SK-N-SH (cell line): ENCODE measurements at regions not wholly inside any gene's neighbourhood (a gene's known extent, or its start where the extent isn't known, plus 50 kb on each side); places are given as distances from the start of the nearest gene placed in this dataset.

ENCODE experiments used
- CTCF ChIA-PET: fragments of 300-600, 350-600 bp; formaldehyde crosslinking; extraction: SDS; loops from one replicate; lab custom pipeline; 2021; lab: Yijun Ruan, JAX
- POLR2A ChIA-PET: fragments of 350-600 bp; sonication (Branson Sonifier 250); formaldehyde crosslinking; extraction: SDS; loops from one replicate; lab custom pipeline; 2020; ENCODE audit warnings: antibody characterized with exemption, inconsistent platforms; lab: Yijun Ruan, JAX
- DNase-seq: peaks from one replicate; pipeline ENCODE4 v3.0.0; 2012
- H2AFZ ChIP-seq: fragments of 200-600 bp; sonication (generic); 2 replicates; pipeline ENCODE4 v1.8.1; 2016; ENCODE audit warnings: antibody characterized with exemption, mild to moderate bottlenecking, low read depth
- H3F3A ChIP-seq: fragments of 200-600 bp; sonication (generic); replicated peaks from 2 replicates; pipeline ENCODE3; 2016; ENCODE audit warnings: antibody characterized with exemption, mild to moderate bottlenecking; ENCODE audit not compliant: insufficient read depth
- H3K27ac ChIP-seq, 2 experiments: fragments of 200-500 bp in 1 of 2; fragments of 200-600 bp in 1 of 2; sonication (Bioruptor generic) in 1 of 2; sonication (generic), shearing (Covaris generic) in 1 of 2; 2 replicates each; pipeline versions ENCODE4 v1.5.1 to v1.6.1; 2014 to 2016; ENCODE audit warnings: low read depth in 2 of 2, inconsistent platforms in 1 of 2, low read length in 1 of 2, mild to moderate bottlenecking in 1 of 2, mixed read lengths in 1 of 2
- H3K27me3 ChIP-seq: fragments of 200-600 bp; sonication (generic), shearing (Covaris generic); 2 replicates; pipeline ENCODE4 v1.6.1; 2016; ENCODE audit warnings: mixed run types; ENCODE audit not compliant: insufficient read depth
- H3K36me3 ChIP-seq, 2 experiments: fragments of 200-500 bp in 1 of 2; fragments of 200-600 bp in 1 of 2; sonication (Bioruptor generic) in 1 of 2; sonication (generic) in 1 of 2; replicated peaks in 1 of 2; 2 replicates each; pipeline versions ENCODE3 to v1.5.1; 2014 to 2016; ENCODE audit warnings: low read length in 1 of 2, mild to moderate bottlenecking in 1 of 2; ENCODE audit not compliant: insufficient read depth in 2 of 2, control insufficient read depth in 1 of 2
- H3K4me1 ChIP-seq, 2 experiments: fragments of 200-500 bp in 1 of 2; fragments of 200-600 bp in 1 of 2; sonication (Bioruptor generic) in 1 of 2; sonication (generic), shearing (Covaris generic) in 1 of 2; 2 replicates each; pipeline versions ENCODE4 v1.5.1 to v1.6.1; 2014 to 2016; ENCODE audit warnings: low read depth in 1 of 2, low read length in 1 of 2, mixed run types in 1 of 2; ENCODE audit not compliant: insufficient read depth in 2 of 2, control insufficient read depth in 1 of 2
- H3K4me2 ChIP-seq: fragments of 200-600 bp; sonication (generic), shearing (Covaris generic); 2 replicates; pipeline ENCODE4 v1.6.1; 2017; ENCODE audit warnings: mixed run types
- H3K4me3 ChIP-seq, 2 experiments: fragments of 200-500 bp in 1 of 2; fragments of 200-600 bp in 1 of 2; sonication (Bioruptor generic) in 1 of 2; sonication (generic), shearing (Covaris generic) in 1 of 2; 2 replicates each; pipeline versions ENCODE4 v1.5.1 to v1.8.1; 2014 to 2016; ENCODE audit warnings: low read depth in 2 of 2, inconsistent platforms in 1 of 2, low read length in 1 of 2, mild to moderate bottlenecking in 1 of 2, mixed read lengths in 1 of 2, moderate library complexity in 1 of 2
- H3K79me2 ChIP-seq: fragments of 200-600 bp; sonication (generic); 2 replicates; pipeline ENCODE4 v1.8.1; 2017; ENCODE audit warnings: mild to moderate bottlenecking; ENCODE audit not compliant: insufficient read depth
- H3K9ac ChIP-seq: fragments of 200-600 bp; sonication (generic); 2 replicates; pipeline ENCODE4 v1.6.1; 2017; ENCODE audit warnings: mixed run types
- H3K9me2 ChIP-seq: fragments of 200-600 bp; sonication (generic); 2 replicates; pipeline ENCODE4 v1.6.1; 2017; ENCODE audit warnings: mixed run types
- H3K9me3 ChIP-seq: fragments of 200-600 bp; sonication (generic); 2 replicates; pipeline ENCODE4 v1.6.1; 2017; ENCODE audit warnings: mixed run types, mild to moderate bottlenecking, moderate library complexity
- H4K20me1 ChIP-seq: fragments of 200-600 bp; sonication (generic); 2 replicates; pipeline ENCODE4 v1.6.1; 2017; ENCODE audit warnings: mild to moderate bottlenecking, mixed run types; ENCODE audit not compliant: insufficient read depth
- CHD2 ChIP-seq: fragments of 150-350 bp; IDR thresholded peaks from 2 replicates; pipeline ENCODE4 v1.6.1; 2018; ENCODE audit warnings: low read length; ENCODE audit not compliant: partially characterized antibody
- ELF1 ChIP-seq: IDR thresholded peaks from 2 replicates; pipeline ENCODE4 v1.4.0; 2012
- EP300 ChIP-seq, 2 experiments: IDR thresholded peaks; 2 replicates each; pipeline versions ENCODE4 v1.4.0 to v1.6.1; 2012; ENCODE audit warnings: borderline replicate concordance in 1 of 2, low read depth in 1 of 2, low read length in 1 of 2
- FOSL2 ChIP-seq: IDR thresholded peaks from 2 replicates; pipeline ENCODE4 v1.4.0; 2012; ENCODE audit warnings: low read depth, mild to moderate bottlenecking, moderate library complexity, borderline replicate concordance
- IRF3 ChIP-seq: fragments of 150-350 bp; IDR thresholded peaks from 2 replicates; pipeline ENCODE4 v1.6.1; 2016; ENCODE audit warnings: mild to moderate bottlenecking, low read depth, low read length
- JUND ChIP-seq: IDR thresholded peaks from 2 replicates; pipeline ENCODE4 v1.4.0; 2012
- RAD21 ChIP-seq: IDR thresholded peaks from 2 replicates; pipeline ENCODE4 v1.6.1; 2012; ENCODE audit warnings: mild to moderate bottlenecking, low read length
- RFX5 ChIP-seq: IDR thresholded peaks from 2 replicates; pipeline ENCODE4 v1.6.1; 2012; ENCODE audit warnings: mild to moderate bottlenecking, improper control_type of control experiment, low read length
- SMC3 ChIP-seq: IDR thresholded peaks from 2 replicates; pipeline ENCODE4 v1.6.1; 2012; ENCODE audit warnings: low read depth, low read length, improper control_type of control experiment
- YY1 ChIP-seq: IDR thresholded peaks from 2 replicates; pipeline ENCODE4 v1.4.0; 2012; ENCODE audit warnings: low read depth, mild to moderate bottlenecking
- WGBS: methylation state at CpG from one replicate; pipeline ENCODE4 v1.1.6; 2017; ENCODE audit warnings: low lambda C conversion rate; 5-methylcytosine and 5-hydroxymethylcytosine counted together
- TF ChIP-seq, protein P1 (sequence below): IDR thresholded peaks from 2 replicates; pipeline ENCODE4 v1.6.1; 2012; ENCODE audit warnings: mild to moderate bottlenecking, low read depth, low read length, moderate library complexity

DNA sequence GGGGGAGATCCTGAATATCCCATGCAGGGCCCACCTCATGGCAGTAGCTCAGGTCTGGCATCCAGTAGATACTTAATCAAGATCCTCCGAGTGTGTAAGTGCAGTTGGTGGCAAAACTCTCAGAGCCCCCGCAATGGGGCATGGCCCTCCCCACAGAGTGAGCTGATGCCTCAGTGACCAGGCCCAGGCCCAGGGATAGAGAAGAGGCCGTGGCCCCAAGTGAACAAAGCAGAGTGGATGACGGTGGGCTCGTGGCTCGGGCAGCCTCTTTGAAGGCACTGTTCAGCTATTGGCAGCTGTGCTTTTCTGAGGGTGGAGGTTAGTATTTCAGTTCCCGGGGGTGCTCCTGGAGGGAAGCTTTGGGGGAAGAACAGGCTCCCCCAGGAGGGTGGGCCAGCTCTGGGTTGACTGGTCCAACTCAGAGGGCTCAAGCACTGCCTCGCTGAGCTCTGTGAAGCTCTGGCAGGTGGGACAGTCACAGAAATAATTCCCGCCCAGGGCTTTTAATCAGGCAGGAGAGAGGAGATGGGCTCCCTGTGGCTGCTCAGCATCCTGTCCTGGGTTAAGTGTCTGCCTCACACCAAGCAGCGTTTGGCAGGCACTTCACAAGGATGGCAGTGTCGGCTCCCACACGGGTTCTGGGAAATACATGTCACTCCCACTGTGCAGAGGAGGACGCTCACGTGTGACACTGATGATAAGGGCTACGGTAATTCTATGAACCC is 583.6 kb downstream of the TCERG1L start:
- H3K4me2 ChIP-seq: no peak overlapping the region
- no peak for TF ChIP-seq CHD2
- no peaks in the 10 kb centered on the region for H3K9me3 ChIP-seq
- no peaks in the 10 kb centered on the region for H3K36me3 ChIP-seq
- 35% methylated on average over 12 of the region's 15 CpGs for WGBS
- H3K9me2 ChIP-seq: no peaks in the 10 kb centered on the region
- H2AFZ ChIP-seq: no peak overlapping the region
- H3K27me3 ChIP-seq: no peaks in the 10 kb centered on the region
- POLR2A ChIA-PET: no interaction called here
- H3K4me3 ChIP-seq: no peak overlapping the region
- CTCF ChIA-PET: no interaction called here
- no peaks in the 10 kb centered on the region for H3F3A ChIP-seq
- H4K20me1 ChIP-seq: no peaks in the 10 kb centered on the region
- no peak overlapping the region for H3K27ac ChIP-seq
- H3K9ac ChIP-seq: no peak overlapping the region
- DNase-seq: no peak
- no peaks in the 10 kb centered on the region for H3K79me2 ChIP-seq
- H3K4me1 ChIP-seq: no peaks in the 10 kb centered on the region

DNA sequence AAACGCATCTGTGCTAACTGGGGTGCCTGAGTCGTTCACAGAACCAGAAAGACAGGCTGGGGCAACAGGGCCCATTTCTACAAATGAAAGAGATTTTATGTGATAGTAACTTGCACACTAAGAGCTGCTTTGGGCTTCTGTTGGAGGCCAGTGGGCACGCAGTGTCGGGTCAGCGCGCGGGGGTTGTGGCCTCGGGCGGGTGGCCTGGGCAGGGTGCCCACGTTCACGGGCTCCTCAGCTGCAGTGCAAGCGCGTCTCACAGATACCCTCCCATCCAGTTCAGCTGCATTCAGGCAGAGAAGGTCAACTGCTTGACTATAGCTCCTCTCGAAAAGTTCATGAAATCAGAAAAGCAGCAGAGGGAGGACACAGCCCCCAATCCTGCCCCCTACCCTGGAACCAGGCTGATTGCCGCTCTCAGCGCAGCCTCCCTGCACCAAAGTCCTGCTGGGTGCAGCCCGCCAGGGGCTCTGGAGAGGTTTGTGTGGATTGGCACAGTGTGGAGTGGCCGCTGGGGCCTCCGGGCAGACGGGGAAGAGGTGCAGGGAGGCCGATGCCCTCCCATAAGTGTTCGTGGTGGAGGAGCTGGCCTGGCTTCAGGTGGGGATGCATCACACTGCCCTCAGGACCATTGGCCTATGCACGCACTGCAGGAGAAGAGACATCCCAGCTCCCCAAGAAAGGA is 582.8 kb downstream of the TCERG1L start:
- Histone ChIP-seq H3K4me2 (no peak overlapping the region), H3K9me2 (no peaks in the 10 kb centered on the region), H3K36me3 (no peaks in the 10 kb centered on the region), H2AFZ (no peak overlapping the region), H3K79me2 (no peaks in the 10 kb centered on the region), H3K9ac (no peak overlapping the region), H3K4me3 (no peak overlapping the region), H3F3A (no peaks in the 10 kb centered on the region), H3K9me3 (no peaks in the 10 kb centered on the region), H3K27ac (no peak overlapping the region), H3K27me3 (no peaks in the 10 kb centered on the region), H4K20me1 (no peaks in the 10 kb centered on the region), H3K4me1 (no peaks in the 10 kb centered on the region)
- CTCF ChIA-PET: no interaction called here
- TF ChIP-seq IRF3 (no peak), CHD2 (no peak), RAD21 (no peak), SMC3 (no peak), ELF1 (no peak), RFX5 (no peak), JUND (no peak), YY1 (no peak), FOSL2 (no peak), EP300 (IDR thresholded peaks at IDR 0.05; ENCODE audit: borderline replicate concordance in 1 of 2, low read depth in 1 of 2, low read length in 1 of 2) (no peak)
- TF ChIP-seq, protein P1, sequence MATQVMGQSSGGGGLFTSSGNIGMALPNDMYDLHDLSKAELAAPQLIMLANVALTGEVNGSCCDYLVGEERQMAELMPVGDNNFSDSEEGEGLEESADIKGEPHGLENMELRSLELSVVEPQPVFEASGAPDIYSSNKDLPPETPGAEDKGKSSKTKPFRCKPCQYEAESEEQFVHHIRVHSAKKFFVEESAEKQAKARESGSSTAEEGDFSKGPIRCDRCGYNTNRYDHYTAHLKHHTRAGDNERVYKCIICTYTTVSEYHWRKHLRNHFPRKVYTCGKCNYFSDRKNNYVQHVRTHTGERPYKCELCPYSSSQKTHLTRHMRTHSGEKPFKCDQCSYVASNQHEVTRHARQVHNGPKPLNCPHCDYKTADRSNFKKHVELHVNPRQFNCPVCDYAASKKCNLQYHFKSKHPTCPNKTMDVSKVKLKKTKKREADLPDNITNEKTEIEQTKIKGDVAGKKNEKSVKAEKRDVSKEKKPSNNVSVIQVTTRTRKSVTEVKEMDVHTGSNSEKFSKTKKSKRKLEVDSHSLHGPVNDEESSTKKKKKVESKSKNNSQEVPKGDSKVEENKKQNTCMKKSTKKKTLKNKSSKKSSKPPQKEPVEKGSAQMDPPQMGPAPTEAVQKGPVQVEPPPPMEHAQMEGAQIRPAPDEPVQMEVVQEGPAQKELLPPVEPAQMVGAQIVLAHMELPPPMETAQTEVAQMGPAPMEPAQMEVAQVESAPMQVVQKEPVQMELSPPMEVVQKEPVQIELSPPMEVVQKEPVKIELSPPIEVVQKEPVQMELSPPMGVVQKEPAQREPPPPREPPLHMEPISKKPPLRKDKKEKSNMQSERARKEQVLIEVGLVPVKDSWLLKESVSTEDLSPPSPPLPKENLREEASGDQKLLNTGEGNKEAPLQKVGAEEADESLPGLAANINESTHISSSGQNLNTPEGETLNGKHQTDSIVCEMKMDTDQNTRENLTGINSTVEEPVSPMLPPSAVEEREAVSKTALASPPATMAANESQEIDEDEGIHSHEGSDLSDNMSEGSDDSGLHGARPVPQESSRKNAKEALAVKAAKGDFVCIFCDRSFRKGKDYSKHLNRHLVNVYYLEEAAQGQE: no peak
- whole genome bisulfite sequencing: 68% methylated on average over 13 of the region's 23 CpGs
- DNase-seq: no peak
- POLR2A ChIA-PET: no interaction called here
